K562 (cell line): ENCODE measurements at regions not wholly inside any gene's neighbourhood (a gene's known extent, or its start where the extent isn't known, plus 50 kb on each side); places are given as distances from the start of the nearest gene placed in this dataset.

Source experiments
- ATAC-seq: fragments of 200-7000 bp; cut with Tn5 transposase; 3 replicates; pipeline ENCODE4 v1.9.1; 2020; ENCODE audit warnings: moderate library complexity
- BruUV-seq: library from RNA; stranded (reverse); fragments of 400-500 nt; replicated peaks from 2 replicates; lab custom pipeline; 2021; lab: Mats Ljungman, UMichigan
- CTCF ChIA-PET: fragments of 300-600 bp; formaldehyde crosslinking; extraction: SDS; loops from one replicate; lab custom pipeline; 2021; ENCODE audit warnings: low intra/inter-chr PET ratio; lab: Yijun Ruan, JAX
- POLR2A ChIA-PET: fragments of 300-600, 350-650 bp; sonication (Branson Sonifier 250); formaldehyde crosslinking; extraction: SDS; loops from one replicate; lab custom pipeline; 2021; ENCODE audit warnings: antibody characterized with exemption, inconsistent platforms; lab: Yijun Ruan, JAX
- DNase-seq, 4 experiments: peaks; one replicate each; pipeline versions ENCODE4 v3.0.0 to v3.0.0-alpha.2; 2011 to 2018; ENCODE audit warnings: low spot score in 3 of 4, mixed read lengths in 3 of 4; ENCODE audit errors: extremely low read depth in 1 of 4
- FAIRE-seq: peaks from 2 replicates; lab custom pipeline; 2011; peaks lifted over from hg19 to GRCh38; lab: Jason Lieb, UNC
- H2AFZ ChIP-seq: 2 replicates; pipeline ENCODE4 v1.6.0; 2011; ENCODE audit warnings: low read depth, low read length, control low read depth, inconsistent platforms
- H3K27ac ChIP-seq: fragments of 200-600 bp; 3 replicates; pipeline ENCODE4 v1.8.0; 2011; ENCODE audit warnings: low read depth, mild to moderate bottlenecking, control low read depth, inconsistent platforms, low read length, moderate library complexity, mixed read lengths; ENCODE audit errors: extremely low read depth
- H3K27me3 ChIP-seq, 2 experiments: fragments of 300-600 bp in 1 of 2; 2 replicates in 1 of 2; 3 replicates in 1 of 2; pipeline versions ENCODE4 v1.6.0 to v1.8.0; 2011; ENCODE audit warnings: inconsistent platforms in 2 of 2, low read length in 2 of 2, mild to moderate bottlenecking in 1 of 2, mixed read lengths in 1 of 2, moderate library complexity in 1 of 2; ENCODE audit not compliant: control insufficient read depth in 2 of 2, insufficient read depth in 2 of 2
- H3K36me3 ChIP-seq: fragments of 300-600 bp; 3 replicates; pipeline ENCODE4 v1.8.0; 2011; ENCODE audit warnings: mild to moderate bottlenecking, low read length, inconsistent platforms; ENCODE audit not compliant: control insufficient read depth, insufficient read depth
- H3K4me1 ChIP-seq, 2 experiments: fragments of 200-600 bp in 1 of 2; replicated peaks in 1 of 2; 2 replicates in 1 of 2; 3 replicates in 1 of 2; pipeline versions ENCODE4 v1.5.1 to v1.8.0; 2011; ENCODE audit warnings: inconsistent platforms in 2 of 2, low read length in 2 of 2, mild to moderate bottlenecking in 1 of 2, mixed read lengths in 1 of 2, moderate library complexity in 1 of 2; ENCODE audit not compliant: control insufficient read depth in 2 of 2, insufficient read depth in 2 of 2
- H3K4me2 ChIP-seq: 2 replicates; pipeline ENCODE4 v1.6.1; 2011; ENCODE audit warnings: low read length, control low read depth, inconsistent platforms, mixed read lengths; ENCODE audit not compliant: insufficient read depth
- H3K4me3 ChIP-seq: fragments of 200-600 bp; sonication (generic), shearing (Covaris generic); 2 replicates; pipeline ENCODE4 v1.5.1; 2016; ENCODE audit warnings: control low read depth, inconsistent platforms
- H3K79me2 ChIP-seq: fragments of 200-600 bp; 3 replicates; pipeline ENCODE4 v1.8.0; 2011; ENCODE audit warnings: low read length, inconsistent platforms; ENCODE audit not compliant: control insufficient read depth, insufficient read depth
- H3K9ac ChIP-seq, 2 experiments: 2 replicates each; pipeline versions ENCODE4 v1.6.0 to v1.6.1; 2011; ENCODE audit warnings: low read depth in 2 of 2, low read length in 2 of 2, control low read depth in 1 of 2, inconsistent platforms in 1 of 2, mild to moderate bottlenecking in 1 of 2, mixed read lengths in 1 of 2; ENCODE audit not compliant: insufficient read depth in 1 of 2
- H3K9me1 ChIP-seq: one replicate; pipeline ENCODE4 v1.6.0; 2011; ENCODE audit warnings: inconsistent platforms, mild to moderate bottlenecking, low read length, moderate library complexity; ENCODE audit not compliant: control insufficient read depth, insufficient read depth
- H3K9me3 ChIP-seq: replicated peaks from 2 replicates; pipeline ENCODE4 v1.5.1; 2011; ENCODE audit warnings: low read depth, low read length, inconsistent platforms; ENCODE audit not compliant: control insufficient read depth, insufficient read depth
- H4K20me1 ChIP-seq: replicated peaks from 2 replicates; pipeline ENCODE4 v1.6.1; 2011; ENCODE audit warnings: low read length, inconsistent platforms, mixed read lengths; ENCODE audit not compliant: control insufficient read depth, insufficient read depth
- FOXP4 ChIP-seq: sonication (generic); formaldehyde crosslinking; IDR thresholded peaks from 2 replicates; pipeline ENCODE4 v1.8.0; 2022; ENCODE audit warnings: mild to moderate bottlenecking, missing genetic modification reagents, borderline replicate concordance
- RAD21 ChIP-seq, 2 experiments: fragments of 250-450 bp in 1 of 2; fragments of 450-650 bp in 1 of 2; sonication (Bioruptor Pico) in 1 of 2; formaldehyde crosslinking in 1 of 2; IDR thresholded peaks in 1 of 2; conservative IDR thresholded peaks in 1 of 2; 2 replicates each; pipeline versions ENCODE4 v1.4.0 to v1.8.0; 2020 to 2022; ENCODE audit warnings: mild to moderate bottlenecking in 2 of 2, moderate library complexity in 1 of 2
- RBM25 ChIP-seq: fragments of 200-400 bp; formaldehyde crosslinking; IDR thresholded peaks from 2 replicates; pipeline ENCODE4 v1.6.1; 2018; ENCODE audit warnings: low read length, low read depth, moderate library complexity; ENCODE audit not compliant: severe bottlenecking
- SP1 ChIP-seq: sonication (generic); formaldehyde crosslinking; IDR thresholded peaks from 2 replicates; pipeline ENCODE4 v1.8.1; 2022; ENCODE audit warnings: mild to moderate bottlenecking, missing genetic modification reagents
- TSC22D4 ChIP-seq: fragments of 450-650 bp; IDR thresholded peaks from 2 replicates; pipeline ENCODE4 v1.6.1; 2016; ENCODE audit warnings: missing genetic modification characterization, missing biosample characterization, control low read depth
- VEZF1 ChIP-seq: fragments of 200-800 bp; sonication (Bioruptor generic); IDR thresholded peaks from 2 replicates; pipeline ENCODE4 v1.6.1; 2017; ENCODE audit warnings: missing genetic modification characterization, missing compliant biosample characterization
- ZNF212 ChIP-seq: fragments of 450-650 bp; formaldehyde crosslinking; IDR thresholded peaks from 2 replicates; pipeline ENCODE4 v1.4.0; 2020; ENCODE audit warnings: mild to moderate bottlenecking
- ZNF263 ChIP-seq: sonication (generic); formaldehyde crosslinking; IDR thresholded peaks from 2 replicates; pipeline ENCODE4 v1.8.0; 2022; ENCODE audit warnings: mild to moderate bottlenecking, missing genetic modification reagents, borderline replicate concordance
- ZNF707 ChIP-seq: fragments of 250-450 bp; sonication (Bioruptor Pico); conservative IDR thresholded peaks from 2 replicates; pipeline ENCODE4 v1.8.0; 2022; ENCODE audit warnings: inconsistent platforms, mild to moderate bottlenecking, moderate library complexity
- ZSCAN29 ChIP-seq: fragments of 450-650 bp; IDR thresholded peaks from 2 replicates; pipeline ENCODE4 v1.6.1; 2017
- in situ Hi-C: fragments of 300-500 bp; cut with MboI; formaldehyde crosslinking; loops from 4 replicates; pipeline ENCODE4 v1.15.0; 2018; ENCODE audit warnings: inconsistent platforms, mixed read lengths
- intact Hi-C: fragments of 100-400 bp; cut with micrococcal nuclease; formaldehyde crosslinking; loops from 2 replicates; pipeline ENCODE4 v1.14.2; 2022
- TF ChIP-seq, protein P1 (sequence below): fragments of 450-650 bp; formaldehyde crosslinking; IDR thresholded peaks from 2 replicates; pipeline ENCODE4 v1.4.0; 2020; ENCODE audit warnings: mild to moderate bottlenecking
- TF ChIP-seq, protein P2 (sequence below): fragments of 200-400 bp; formaldehyde crosslinking; IDR thresholded peaks from 2 replicates; pipeline ENCODE4 v1.6.1; 2017; ENCODE audit warnings: mild to moderate bottlenecking, low read depth, low read length, moderate library complexity
- TF ChIP-seq, protein P3 (sequence below), 2 experiments: fragments of 450-650 bp in 1 of 2; sonication (generic) in 1 of 2; formaldehyde crosslinking in 1 of 2; IDR thresholded peaks in 1 of 2; conservative IDR thresholded peaks in 1 of 2; 2 replicates each; pipeline versions ENCODE4 v1.6.1 to v1.8.1; 2016 to 2023; ENCODE audit warnings: mild to moderate bottlenecking in 2 of 2, moderate library complexity in 2 of 2, inconsistent platforms in 1 of 2, missing genetic modification reagents in 1 of 2

DNA sequence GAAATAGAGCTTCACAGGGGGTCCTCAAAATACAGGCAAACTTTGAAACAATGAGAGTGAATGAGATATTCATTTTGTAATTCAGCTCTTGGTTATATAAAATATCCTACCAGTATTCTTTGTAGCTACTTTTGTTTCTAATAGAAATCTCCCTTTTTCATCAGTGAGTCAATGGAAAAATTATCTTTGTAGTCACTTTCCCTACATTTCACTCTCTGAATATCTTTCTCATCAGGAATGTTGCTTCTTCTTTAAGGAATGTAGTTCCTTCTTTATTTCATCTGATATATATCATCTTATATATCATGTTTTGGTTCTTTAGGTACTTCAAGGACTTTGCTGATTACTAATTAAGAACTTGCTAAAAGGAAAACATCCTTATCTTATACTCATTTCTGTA, 280.3 kb upstream of the NUDT12 start:
- H3K4me3 ChIP-seq, result no peak overlapping the region
- no peak for DNase-seq
- no peak overlapping the region for H3K27ac ChIP-seq
- H3K27me3 ChIP-seq, result no peaks in the 10 kb centered on the region
- no peaks in the 10 kb centered on the region for H4K20me1 ChIP-seq
- no peaks in the 10 kb centered on the region for H3K36me3 ChIP-seq
- BruUV-seq, result no TSS peak
- no peaks in the 10 kb centered on the region for H3K9me1 ChIP-seq
- intact Hi-C loops, result no loop called here
- H3K4me2 ChIP-seq, result no peak overlapping the region
- H2AFZ ChIP-seq, result no peak overlapping the region
- in situ Hi-C loops, result no loop called here
- H3K4me1 ChIP-seq, result no peaks in the 10 kb centered on the region
- no peak for ATAC-seq
- no peaks in the 10 kb centered on the region for H3K9me3 ChIP-seq
- no peak for FAIRE-seq
- ChIA-PET POLR2A (no interaction called here), CTCF (no interaction called here)
- H3K79me2 ChIP-seq, result no peaks in the 10 kb centered on the region
- H3K9ac ChIP-seq, result no peak overlapping the region
- TF ChIP-seq ZSCAN29 (no peak), SP1 (no peak), ZNF263 (CRISPR knock-in tag) (no peak), FOXP4 (no peak), RBM25 (no peak), ZNF212 (CRISPR knock-in tag) (no peak), RAD21 (CRISPR knock-in tag; conservative IDR thresholded peaks at IDR 0.05 in 1 of 2, IDR thresholded peaks at IDR 0.05 in 1 of 2) (no peak), TSC22D4 (no peak), ZNF707 (CRISPR knock-in tag) (no peak), VEZF1 (CRISPR knock-in tag) (no peak)
- TF ChIP-seq, protein P1, sequence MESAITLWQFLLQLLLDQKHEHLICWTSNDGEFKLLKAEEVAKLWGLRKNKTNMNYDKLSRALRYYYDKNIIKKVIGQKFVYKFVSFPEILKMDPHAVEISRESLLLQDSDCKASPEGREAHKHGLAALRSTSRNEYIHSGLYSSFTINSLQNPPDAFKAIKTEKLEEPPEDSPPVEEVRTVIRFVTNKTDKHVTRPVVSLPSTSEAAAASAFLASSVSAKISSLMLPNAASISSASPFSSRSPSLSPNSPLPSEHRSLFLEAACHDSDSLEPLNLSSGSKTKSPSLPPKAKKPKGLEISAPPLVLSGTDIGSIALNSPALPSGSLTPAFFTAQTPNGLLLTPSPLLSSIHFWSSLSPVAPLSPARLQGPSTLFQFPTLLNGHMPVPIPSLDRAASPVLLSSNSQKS (CRISPR knock-in tag), result no peak
- TF ChIP-seq, protein P2, sequence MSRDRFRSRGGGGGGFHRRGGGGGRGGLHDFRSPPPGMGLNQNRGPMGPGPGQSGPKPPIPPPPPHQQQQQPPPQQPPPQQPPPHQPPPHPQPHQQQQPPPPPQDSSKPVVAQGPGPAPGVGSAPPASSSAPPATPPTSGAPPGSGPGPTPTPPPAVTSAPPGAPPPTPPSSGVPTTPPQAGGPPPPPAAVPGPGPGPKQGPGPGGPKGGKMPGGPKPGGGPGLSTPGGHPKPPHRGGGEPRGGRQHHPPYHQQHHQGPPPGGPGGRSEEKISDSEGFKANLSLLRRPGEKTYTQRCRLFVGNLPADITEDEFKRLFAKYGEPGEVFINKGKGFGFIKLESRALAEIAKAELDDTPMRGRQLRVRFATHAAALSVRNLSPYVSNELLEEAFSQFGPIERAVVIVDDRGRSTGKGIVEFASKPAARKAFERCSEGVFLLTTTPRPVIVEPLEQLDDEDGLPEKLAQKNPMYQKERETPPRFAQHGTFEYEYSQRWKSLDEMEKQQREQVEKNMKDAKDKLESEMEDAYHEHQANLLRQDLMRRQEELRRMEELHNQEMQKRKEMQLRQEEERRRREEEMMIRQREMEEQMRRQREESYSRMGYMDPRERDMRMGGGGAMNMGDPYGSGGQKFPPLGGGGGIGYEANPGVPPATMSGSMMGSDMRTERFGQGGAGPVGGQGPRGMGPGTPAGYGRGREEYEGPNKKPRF, result no peak
- TF ChIP-seq, protein P3, sequence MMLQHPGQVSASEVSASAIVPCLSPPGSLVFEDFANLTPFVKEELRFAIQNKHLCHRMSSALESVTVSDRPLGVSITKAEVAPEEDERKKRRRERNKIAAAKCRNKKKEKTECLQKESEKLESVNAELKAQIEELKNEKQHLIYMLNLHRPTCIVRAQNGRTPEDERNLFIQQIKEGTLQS (IDR thresholded peaks at IDR 0.05), result no peak
- TF ChIP-seq, protein P3 (CRISPR knock-in tag; conservative IDR thresholded peaks at IDR 0.05), result no peak
